Calu3 (cell line): ENCODE measurements at regions not wholly inside any gene's neighbourhood (a gene's known extent, or its start where the extent isn't known, plus 50 kb on each side); places are given as distances from the start of the nearest gene placed in this dataset.

Source experiments
- BruUV-seq: library from RNA; stranded (reverse); fragments of 400-500 nt; replicated peaks from 2 replicates; lab custom pipeline; 2021; lab: Mats Ljungman, UMichigan
- CTCF ChIA-PET: fragments of 300-600 bp; sonication (Branson Sonifier 250); formaldehyde crosslinking; loops from one replicate; lab custom pipeline; 2022; ENCODE audit warnings: antibody characterized with exemption; lab: Charles Lee
- DNase-seq: peaks from one replicate; pipeline ENCODE4 v3.0.0; 2022
- H3K27ac Mint-ChIP-seq: one replicate; pipeline ENCODE4 v1.8.0; 2022; ENCODE audit warnings: mixed read lengths; ENCODE audit not compliant: unreplicated experiment
- H3K27me3 Mint-ChIP-seq: one replicate; pipeline ENCODE4 v1.8.0; 2022; ENCODE audit warnings: mixed read lengths; ENCODE audit not compliant: unreplicated experiment
- H3K36me3 Mint-ChIP-seq: one replicate; pipeline ENCODE4 v1.8.0; 2022; ENCODE audit warnings: mild to moderate bottlenecking, moderate library complexity, mixed read lengths; ENCODE audit not compliant: insufficient read depth, unreplicated experiment
- H3K4me1 Mint-ChIP-seq: one replicate; pipeline ENCODE4 v1.8.0; 2022; ENCODE audit warnings: mild to moderate bottlenecking, low read depth, mixed read lengths; ENCODE audit not compliant: unreplicated experiment
- H3K4me3 Mint-ChIP-seq: one replicate; pipeline ENCODE4 v1.8.0; 2022; ENCODE audit warnings: mild to moderate bottlenecking, low read depth, moderate library complexity, mixed read lengths; ENCODE audit not compliant: unreplicated experiment
- H3K9me3 Mint-ChIP-seq: one replicate; pipeline ENCODE4 v1.8.0; 2022; ENCODE audit warnings: low read depth, mixed read lengths; ENCODE audit not compliant: unreplicated experiment
- intact Hi-C: fragments of 100-400 bp; cut with micrococcal nuclease; formaldehyde crosslinking; loops from one replicate; pipeline ENCODE4 v1.10.0; 2022; ENCODE audit not compliant: unreplicated experiment
- TF ChIP-seq, protein P1 (sequence below): fragments of 200-600 bp; IDR thresholded peaks from one replicate; pipeline ENCODE4 v1.8.0; 2022; ENCODE audit warnings: antibody characterized with exemption; ENCODE audit not compliant: unreplicated experiment

DNA sequence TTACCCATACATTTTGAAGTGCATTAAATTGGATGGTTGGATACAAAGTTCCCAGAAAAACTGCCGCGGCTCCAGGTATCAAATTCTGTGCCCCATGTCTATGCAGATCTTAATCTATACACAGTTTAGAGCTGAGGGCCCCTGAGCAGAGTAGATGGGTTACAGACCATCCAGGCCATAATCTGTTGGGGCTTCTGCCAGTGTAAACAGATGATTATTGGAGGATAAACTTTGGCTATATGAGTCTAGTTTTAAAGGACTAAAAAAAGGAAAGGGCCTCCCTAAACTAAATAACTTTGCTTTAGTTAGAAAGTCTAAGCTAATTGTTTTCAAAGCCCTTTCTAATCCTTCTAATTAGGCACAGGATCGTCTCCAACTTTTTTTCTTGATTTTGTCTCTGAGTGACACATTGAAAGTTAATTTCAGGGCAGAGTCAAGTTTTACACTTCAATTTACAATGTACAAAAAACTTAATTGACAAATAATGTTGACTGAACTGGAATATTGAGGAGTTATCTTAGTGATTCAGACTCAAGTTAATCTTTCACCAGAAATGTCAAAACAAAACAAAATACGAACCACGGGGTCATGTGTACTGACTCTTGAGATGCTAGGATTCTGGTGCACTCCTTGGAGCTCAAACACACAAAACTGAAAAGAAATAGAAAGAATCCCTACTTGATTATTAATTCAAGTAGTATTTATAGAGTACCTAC is 133.9 kb upstream of the SCAF11 start:
- DNase-seq = no peak
- no peak overlapping the region for H3K4me3 Mint-ChIP-seq

DNA sequence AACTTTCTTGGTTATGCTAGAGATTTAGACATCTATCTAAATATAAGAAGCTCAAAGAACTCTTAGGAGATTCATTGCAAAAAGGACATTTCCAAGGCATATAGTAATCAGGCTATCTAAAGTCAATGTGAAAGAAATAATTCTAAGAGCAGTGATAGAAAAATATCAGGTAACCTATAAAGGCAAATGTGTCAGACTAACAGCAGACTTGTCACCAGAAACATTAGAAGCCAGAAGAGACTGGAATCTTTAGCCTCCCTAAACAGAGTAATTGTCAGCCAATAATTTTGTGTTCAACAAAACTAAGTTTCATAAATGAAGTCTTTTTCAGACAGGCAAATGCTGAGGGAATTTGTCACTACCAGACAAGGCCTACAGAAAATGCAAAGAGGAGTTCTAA is 122.0 kb upstream of the SCAF11 start:
- H3K27me3 Mint-ChIP-seq = no peaks in the 10 kb centered on the region
- CTCF ChIA-PET = interaction anchor here (2.7 kb wide), 1 partner anchor 13 kb away, joined by 14 read pairs; no protein-coding TSS in a partner anchor

More for the DNA sequence above, 133.9 kb upstream of the SCAF11 start:
- TF ChIP-seq, protein P1, sequence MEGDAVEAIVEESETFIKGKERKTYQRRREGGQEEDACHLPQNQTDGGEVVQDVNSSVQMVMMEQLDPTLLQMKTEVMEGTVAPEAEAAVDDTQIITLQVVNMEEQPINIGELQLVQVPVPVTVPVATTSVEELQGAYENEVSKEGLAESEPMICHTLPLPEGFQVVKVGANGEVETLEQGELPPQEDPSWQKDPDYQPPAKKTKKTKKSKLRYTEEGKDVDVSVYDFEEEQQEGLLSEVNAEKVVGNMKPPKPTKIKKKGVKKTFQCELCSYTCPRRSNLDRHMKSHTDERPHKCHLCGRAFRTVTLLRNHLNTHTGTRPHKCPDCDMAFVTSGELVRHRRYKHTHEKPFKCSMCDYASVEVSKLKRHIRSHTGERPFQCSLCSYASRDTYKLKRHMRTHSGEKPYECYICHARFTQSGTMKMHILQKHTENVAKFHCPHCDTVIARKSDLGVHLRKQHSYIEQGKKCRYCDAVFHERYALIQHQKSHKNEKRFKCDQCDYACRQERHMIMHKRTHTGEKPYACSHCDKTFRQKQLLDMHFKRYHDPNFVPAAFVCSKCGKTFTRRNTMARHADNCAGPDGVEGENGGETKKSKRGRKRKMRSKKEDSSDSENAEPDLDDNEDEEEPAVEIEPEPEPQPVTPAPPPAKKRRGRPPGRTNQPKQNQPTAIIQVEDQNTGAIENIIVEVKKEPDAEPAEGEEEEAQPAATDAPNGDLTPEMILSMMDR = no peak
- CTCF ChIA-PET = interaction anchor here (0.6 to 2.0 kb wide), 9 partner anchors 13 to 897 kb away, joined by 3 to 14 read pairs (median 5); partner anchors contain the start of gene SLC38A1
- Mint-ChIP-seq H3K27me3 (no peaks in the 10 kb centered on the region), H3K36me3 (peaks cover 6% of the 10 kb centered on the region), H3K9me3 (no peaks in the 10 kb centered on the region), H3K4me1 (peaks cover 26% of the 10 kb centered on the region), H3K27ac (peak overlapping the region; percentile 88)
- no TSS peak for BruUV-seq
- intact Hi-C loops = no loop called here

DNA sequence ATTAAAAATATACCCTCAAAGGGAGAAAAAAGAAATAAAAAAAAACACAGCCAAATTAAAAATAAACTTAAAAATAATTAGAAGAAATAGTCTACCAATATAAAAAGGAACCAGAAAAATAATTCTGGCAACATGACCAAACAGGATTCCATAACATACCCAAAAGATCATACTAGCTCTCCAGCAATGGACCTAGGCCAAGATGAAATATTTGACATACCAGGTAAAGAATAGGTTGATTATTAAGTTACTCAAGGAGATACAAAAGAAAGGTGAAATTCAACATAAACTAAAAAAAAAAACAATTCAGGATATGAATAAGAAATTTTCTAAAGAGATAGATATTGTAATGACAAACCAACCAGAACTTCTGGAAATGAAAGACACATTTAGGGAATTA is 121.3 kb upstream of the SCAF11 start:
- intact Hi-C loops = loop anchor here (2.0 kb wide), 1 partner anchor 39 kb away; no protein-coding TSS in a partner anchor
- Mint-ChIP-seq H3K27ac (peak overlapping the region; percentile 72), H3K4me3 (no peak overlapping the region), H3K36me3 (no peaks in the 10 kb centered on the region), H3K9me3 (peaks cover 6% of the 10 kb centered on the region), H3K27me3 (no peaks in the 10 kb centered on the region), H3K4me1 (peaks cover 16% of the 10 kb centered on the region)
- CTCF ChIA-PET = interaction anchor here (0.9 to 2.7 kb wide), 4 partner anchors 10 to 40 kb away, joined by 3 to 14 read pairs (median 4); no protein-coding TSS in a partner anchor
- TF ChIP-seq, protein P1 = no peak
- no peak for DNase-seq
- no TSS peak for BruUV-seq

More for the DNA sequence above, 122.0 kb upstream of the SCAF11 start:
- DNase-seq = no peak
- H3K36me3 Mint-ChIP-seq = no peaks in the 10 kb centered on the region
- TF ChIP-seq, protein P1 = no peak
- BruUV-seq = no TSS peak
- H3K4me3 Mint-ChIP-seq = no peak overlapping the region
- intact Hi-C loops = no loop called here
- peaks cover 16% of the 10 kb centered on the region for H3K4me1 Mint-ChIP-seq
- peaks cover 6% of the 10 kb centered on the region for H3K9me3 Mint-ChIP-seq
- peak overlapping the region; percentile 72 for H3K27ac Mint-ChIP-seq

DNA sequence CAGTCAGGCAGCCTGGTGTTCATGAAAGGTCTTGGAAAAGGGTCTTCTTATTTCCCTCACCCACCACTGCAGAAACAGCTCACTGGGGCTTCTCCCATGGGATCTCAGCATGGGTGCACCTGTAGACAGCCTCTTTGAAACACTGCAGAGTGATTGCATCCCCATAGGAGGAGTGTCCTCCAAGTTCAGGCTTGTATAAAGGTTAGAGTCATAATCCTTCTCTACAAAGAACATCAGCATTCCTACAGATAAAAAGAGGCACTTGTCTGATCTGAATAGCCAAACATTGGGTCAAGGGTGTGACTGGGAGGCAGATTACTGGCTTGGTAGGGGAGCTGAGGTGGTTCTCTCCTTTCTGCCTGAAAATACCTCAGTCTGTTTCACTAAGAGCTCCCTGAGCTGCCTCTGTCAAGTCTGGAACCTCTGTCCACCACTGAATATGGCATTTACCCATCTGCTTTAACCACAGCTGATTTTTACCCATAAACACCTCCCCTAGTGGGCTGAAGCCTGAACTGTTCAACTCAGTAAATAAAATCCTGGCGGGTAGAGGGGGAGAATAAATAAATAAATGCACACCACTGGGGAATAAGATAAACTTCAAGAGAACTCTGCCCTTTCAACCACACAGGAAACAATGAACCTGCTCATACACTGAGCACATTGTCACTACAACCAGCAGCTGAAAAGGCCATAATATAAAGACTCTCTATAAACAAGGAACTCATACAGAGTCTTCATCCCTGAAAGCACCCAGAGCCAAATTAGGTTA is 120.7 kb upstream of the SCAF11 start:
- TF ChIP-seq, protein P1 = no peak
- H3K4me3 Mint-ChIP-seq = no peak overlapping the region
- BruUV-seq = no TSS peak
- peak overlapping the region; percentile 72 for H3K27ac Mint-ChIP-seq
- no peaks in the 10 kb centered on the region for H3K36me3 Mint-ChIP-seq
- CTCF ChIA-PET = interaction anchor here (0.6 to 2.7 kb wide), 6 partner anchors 10 to 821 kb away, joined by 3 to 14 read pairs (median 4); no protein-coding TSS in a partner anchor
- peaks cover 16% of the 10 kb centered on the region for H3K4me1 Mint-ChIP-seq
- H3K27me3 Mint-ChIP-seq = no peaks in the 10 kb centered on the region
- peaks cover 6% of the 10 kb centered on the region for H3K9me3 Mint-ChIP-seq
- intact Hi-C loops = loop anchor here (2.0 kb wide), 1 partner anchor 38 kb away; no protein-coding TSS in a partner anchor
- DNase-seq = no peak
